ENCODE measurements at regions not wholly inside any gene's neighbourhood (a gene's known extent, or its start where the extent isn't known, plus 50 kb on each side); places are given as distances from the start of the nearest gene placed in this dataset.

GRCh38 chr9:12958708-12959107, 183.9 kb downstream of the LURAP1L start:
- TF ChIP-seq CTCF (IDR thresholded peaks at IDR 0.05) (no peak), ZSCAN18 (CRISPR knock-in tag; IDR thresholded peaks at IDR 0.05) (no peak), USF2 (CRISPR knock-in tag; IDR thresholded peaks at IDR 0.05) (no peak)

All from WTC11 (cell line).